ELR (cell line): ENCODE measurements at regions not wholly inside any gene's neighbourhood (a gene's known extent, or its start where the extent isn't known, plus 50 kb on each side); places are given as distances from the start of the nearest gene placed in this dataset.
"Not testable (repeated sequence)": the region's sequence is repeated elsewhere in the genome, so short reads cannot be mapped to it uniquely, and the experiment has no call there.

Experiments
- DNase-seq: peaks from one replicate; pipeline ENCODE4 v3.0.0-alpha.2; 2015; ENCODE audit warnings: low read depth

DNA sequence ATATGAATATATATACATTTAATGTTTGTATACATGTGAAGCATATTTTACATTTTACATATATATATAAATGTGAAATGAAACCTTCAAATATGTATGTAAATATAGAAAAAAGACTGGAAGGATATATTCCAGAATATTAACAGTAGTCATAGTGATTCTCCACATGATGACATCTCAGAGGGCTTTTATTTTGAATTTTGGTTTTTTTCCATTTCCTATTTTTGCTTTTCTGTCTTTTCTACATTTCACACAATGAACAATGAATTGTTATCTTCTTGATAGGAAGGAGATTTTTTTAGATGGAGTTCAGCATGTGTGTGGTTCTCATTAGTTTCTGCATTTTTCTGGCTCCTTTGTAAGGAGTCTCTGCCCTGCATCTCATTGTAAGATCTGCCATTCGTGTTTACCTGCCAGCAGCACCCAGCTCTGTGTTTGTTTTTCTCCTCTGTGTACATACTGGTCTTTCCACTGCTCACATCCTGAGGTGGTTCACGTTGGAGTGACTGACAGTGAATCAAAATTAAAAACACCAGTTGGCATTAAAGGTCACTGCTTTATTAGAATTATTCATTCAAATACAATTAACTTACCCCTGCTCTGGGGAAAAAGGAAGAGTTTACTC is 425.3 kb upstream of the MDFIC2 start:
- DNase-seq = no peak

DNA sequence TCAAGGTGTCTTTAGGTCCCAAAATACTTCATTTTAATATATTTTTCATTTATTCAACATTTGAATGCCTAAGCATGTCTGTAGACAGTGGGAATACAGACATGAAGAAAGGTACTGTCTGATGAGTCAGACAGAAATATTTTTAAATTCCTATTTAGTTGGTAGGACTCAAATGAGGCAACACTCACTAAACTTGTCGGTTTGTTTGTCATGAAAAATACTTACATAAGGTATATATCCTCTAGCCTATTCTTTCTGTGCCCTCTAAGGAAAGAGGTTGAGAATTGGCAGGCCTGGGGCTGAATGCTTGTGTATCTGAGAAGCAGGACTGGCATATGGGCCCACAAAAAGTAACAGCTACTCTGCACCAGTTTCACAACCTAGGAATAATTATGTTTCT is 423.6 kb upstream of the MDFIC2 start:
- DNase-seq = peak; percentile 10

GRCh38 chr3:70734756-70735155 is 422.3 kb upstream of the MDFIC2 start:
- DNase-seq = no peak

DNA sequence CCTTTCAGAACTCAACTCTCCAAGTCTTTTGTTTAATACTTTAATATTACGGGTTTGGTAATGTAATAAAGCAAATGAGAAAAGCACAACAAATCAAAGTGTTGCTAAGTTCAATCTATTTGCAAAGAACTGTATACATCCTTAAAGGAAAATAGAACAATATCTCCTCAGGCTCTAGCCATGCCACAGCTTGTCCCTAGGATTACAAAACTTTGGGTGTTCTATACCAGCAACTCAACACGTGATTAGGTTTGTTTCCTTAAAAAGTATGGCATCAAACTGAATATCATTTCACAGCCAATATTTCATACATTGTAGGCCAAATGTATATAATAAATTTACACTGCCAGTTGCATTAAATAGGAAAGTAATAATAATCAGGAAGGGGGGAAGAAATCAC is 418.6 kb upstream of the MDFIC2 start:
- DNase-seq = no peak

DNA sequence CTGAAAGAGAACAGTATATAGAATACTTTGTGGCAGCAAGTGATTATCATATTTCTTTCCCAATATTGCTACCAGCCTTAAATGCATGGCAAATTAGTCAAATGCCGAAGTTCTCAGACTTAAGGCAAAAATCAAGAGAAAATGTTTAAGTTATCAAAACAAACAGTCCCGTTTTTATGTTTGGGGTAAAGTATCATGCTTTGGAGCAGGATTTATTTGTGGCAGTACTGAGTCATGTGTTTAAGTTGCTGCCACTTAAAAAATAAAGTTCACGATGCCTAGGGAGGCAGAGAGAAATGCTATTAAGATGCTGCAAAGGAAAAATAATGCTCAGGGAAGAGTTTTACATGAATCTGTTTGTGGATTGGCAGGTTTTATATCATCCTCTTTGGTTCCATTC is 417.4 kb upstream of the MDFIC2 start:
- no peak for DNase-seq

DNA sequence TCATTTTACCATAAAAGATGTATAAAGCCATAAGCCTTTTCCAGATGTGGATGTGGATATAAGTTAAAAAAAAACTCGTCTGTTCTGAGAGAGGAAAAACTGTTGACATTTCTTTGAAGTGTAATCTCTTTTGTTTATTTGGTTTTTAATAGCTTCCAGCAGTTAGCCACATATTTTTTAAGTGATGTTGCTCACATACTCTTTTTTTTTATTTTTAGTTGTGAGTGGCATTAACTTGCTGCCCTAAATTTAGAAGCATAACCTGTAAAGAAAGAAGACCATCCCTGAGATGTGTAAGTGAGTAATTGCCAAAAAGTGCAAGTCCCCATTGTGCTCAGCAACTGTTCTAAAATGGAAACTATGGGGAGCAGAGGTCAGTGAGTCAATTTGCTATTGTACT is 415.9 kb upstream of the MDFIC2 start:
- DNase-seq = peak; percentile 10

DNA sequence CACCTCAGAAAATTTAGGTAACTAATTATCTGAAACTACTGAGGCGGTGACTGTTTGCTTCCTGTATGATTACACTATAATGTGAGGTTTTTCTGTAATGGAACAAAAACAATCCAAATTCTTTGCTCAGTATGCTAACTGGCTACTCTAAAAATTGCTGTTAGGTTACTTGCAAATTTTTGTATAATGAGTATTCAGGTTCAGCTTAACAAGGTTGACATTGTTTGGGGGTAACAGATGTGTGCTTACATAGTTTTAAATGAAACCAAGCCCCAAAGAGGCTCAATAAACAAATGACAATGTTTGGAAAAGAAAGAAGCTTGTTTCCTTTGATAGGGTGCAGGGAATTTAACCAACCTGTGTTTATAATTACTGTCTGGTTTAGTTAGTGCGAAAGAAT is 414.5 kb upstream of the MDFIC2 start:
- peak; percentile 53 for DNase-seq

DNA sequence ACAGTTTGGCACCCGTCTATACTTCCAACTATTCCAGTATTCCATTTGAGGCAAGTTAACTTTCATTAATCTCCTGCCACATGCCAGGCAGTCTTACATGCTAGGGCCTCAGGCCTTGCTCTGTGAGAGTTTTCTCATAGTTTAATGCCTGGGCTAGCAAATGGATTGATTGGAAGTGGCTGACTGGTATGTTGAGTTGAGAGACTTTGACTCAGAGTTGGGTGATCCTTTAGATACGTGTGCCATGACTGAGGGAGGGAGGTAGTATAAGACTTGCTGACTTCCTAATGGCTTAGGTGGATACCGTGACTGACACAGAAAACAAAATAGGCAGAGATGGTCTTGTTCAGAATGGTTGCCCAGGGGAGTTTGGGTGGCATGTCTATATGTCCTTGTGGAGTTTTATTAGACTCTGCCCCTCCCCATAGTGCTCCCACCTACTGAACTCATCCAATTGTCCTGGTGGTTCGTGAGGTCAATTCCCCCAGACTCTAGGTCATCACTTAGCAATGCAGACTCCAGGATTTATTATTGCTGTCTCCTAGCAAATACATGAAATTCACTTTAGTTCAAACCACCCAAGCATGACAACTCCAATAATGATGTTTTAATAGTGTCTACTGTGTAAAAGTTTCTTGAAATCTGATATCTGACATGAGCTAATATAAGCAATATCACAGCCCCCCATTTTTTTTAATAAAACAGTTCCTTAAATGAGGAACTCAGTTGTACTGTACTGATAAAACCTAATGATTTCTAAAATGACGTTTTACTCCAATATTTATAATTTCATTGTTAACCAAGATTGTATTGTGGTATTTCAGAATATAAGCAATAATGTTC is 413.9 kb upstream of the MDFIC2 start:
- no peak for DNase-seq

GRCh38 chr3:70722018-70722417 is 409.6 kb upstream of the MDFIC2 start:
- no peak for DNase-seq

- DNase-seq = peak; percentile 54
Observed at GRCh38 chr3:70716832-70717231, 404.4 kb upstream of the MDFIC2 start.

GRCh38 chr3:70712449-70713082 is 400.1 kb upstream of the MDFIC2 start:
- DNase-seq = no peak

DNA sequence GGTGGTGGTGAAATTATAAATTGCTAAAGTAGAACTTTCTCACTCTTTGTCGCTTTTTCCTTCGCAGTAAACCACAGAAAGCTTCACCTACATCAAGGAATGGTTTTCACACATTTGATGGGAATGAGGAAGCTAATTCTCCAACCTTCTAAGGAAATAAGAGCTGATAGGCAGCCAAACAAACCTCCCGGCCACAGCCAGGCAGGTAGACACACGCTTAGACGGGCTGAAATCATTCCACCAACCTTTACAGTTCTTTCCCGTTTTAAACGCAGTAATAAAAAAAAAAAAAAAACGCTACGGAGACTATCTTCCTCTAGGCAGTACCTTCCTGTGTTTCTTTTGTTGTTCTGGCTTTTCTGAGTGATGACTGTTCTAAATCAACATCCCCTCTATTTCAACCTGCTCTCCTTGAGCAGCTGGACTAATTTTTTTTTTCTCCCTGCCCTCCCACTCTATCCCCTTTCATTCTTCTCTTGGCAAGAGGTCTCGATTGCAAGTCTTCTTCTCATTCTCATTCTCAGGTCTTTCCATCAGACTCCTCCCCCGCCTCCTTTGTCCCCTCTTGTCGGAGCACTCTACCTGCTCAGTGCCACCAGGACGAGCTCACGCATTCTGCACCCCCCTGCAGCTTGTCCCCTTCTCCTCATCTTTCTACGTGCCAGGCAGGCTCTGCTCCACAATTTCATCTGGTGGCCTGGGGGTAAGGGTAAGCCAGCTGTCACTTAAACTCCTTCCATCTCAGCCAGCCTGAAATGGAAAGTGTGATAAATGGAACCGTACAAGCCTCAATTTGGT is 391.1 kb upstream of the MDFIC2 start:
- DNase-seq = no peak

DNA sequence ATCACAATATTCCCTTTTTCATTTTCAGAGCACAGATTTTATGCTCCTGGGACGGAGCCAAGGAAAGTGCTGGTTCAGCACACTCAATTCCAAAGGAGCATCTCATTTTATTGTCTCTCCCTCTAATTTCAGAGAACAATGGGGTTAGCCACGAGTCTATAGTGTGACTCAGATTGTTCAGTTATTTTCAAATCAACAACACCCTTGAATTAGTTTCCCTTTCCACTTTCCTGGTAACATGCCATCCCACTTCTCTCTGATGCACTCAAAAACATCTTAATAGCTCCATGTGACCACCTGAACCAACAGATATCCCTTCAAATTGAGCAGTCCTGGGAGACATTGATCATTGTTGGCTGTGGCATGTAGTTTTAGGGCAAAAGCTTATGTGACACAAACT is 389.7 kb upstream of the MDFIC2 start:
- peak; percentile 8 for DNase-seq

DNA sequence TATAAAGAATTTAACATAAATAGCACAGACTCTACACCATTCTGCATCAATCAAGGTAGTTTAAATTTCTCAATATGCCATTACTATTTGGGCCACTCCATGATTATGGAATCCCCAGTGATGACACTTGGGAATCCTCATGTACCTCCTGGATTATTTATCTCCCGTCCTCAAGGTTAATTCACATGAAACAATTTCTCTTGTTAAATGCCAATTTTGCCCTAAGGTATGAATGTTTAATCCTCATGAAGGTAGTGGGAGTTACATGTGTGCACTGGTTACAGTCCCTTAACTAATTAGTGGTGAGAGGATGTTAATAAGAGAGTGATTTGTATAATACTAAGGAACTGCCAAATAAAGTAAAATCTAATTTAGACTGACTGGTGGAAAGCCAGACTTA is 372.3 kb upstream of the MDFIC2 start:
- DNase-seq = no peak

DNA sequence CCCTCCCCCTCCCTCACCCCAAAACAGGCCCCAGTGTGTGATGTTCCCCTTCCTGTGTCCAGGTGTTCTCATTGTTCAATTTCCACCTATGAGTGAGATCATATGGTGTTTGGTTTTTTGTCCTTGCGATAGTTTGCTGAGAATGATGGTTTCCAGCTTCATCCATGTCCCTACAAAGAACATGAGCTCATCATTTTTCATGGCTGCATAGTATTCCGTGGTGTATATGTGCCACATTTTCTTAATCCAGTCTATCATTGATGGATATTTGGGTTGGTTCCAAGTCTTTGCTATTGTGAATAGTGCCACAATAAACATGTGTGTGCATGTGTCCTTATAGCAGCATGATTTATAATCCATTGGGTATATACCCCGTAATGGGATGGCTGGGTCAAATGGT is 363.4 kb upstream of the MDFIC2 start:
- DNase-seq = not testable (repeated sequence)

DNA sequence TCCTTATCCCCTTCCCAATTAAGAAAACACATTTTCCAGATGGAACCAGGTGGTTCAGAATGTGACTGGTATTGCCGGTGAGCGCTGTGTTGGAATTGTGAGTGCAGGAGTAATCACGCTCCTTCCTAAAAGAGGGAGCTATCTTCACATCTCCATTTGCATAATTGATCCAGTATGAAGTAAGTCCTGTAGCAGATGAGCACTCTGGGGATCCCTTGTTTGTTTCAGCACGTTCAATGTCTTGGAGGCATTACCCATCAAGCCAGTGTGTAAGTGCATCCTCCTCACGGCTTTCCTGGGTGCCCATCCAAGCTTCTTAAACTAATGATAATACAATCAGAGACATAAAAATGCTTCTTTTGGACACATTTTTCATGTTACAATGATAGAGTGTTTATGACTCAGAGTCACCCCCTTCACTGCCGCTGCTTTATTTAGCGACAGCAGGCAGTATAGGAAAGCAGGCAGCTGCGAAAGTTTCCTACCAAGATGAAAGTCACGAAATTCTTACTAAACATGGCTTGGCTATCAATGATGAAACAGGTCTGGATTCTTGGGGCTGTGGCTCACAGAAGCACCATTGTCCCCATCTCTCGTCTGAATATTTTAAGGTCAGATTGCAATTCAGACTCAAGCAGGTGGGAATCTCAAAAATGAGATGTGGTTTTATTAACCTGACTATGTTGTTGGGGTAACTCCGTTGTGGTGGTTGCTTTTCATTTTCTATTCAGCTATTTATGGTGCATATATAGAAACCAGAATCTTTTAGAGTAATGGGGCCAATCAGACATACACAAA is 346.3 kb upstream of the MDFIC2 start:
- no peak for DNase-seq

GRCh38 chr3:70657454-70657853 is 345.0 kb upstream of the MDFIC2 start:
- DNase-seq = no peak

DNA sequence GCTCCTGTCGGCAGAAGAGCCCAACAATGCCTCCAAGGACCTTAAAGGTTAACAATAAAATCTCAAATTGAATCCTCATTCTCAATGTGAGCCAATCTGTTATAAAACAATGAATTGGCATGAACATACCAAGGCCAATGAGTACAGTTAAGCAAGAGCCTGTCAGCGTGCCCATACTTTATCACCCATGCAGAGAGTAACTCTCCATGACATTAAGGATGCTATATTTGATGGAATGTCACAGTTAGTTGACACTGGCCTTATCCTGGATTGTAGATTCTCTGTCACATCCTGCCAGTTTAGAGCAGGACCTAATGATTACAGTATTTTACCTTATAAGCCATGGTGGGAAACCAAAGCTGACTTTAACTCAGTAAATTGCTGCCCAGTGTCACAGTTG is 335.4 kb upstream of the MDFIC2 start:
- no peak for DNase-seq

GRCh38 chr3:70647094-70647493 is 334.7 kb upstream of the MDFIC2 start:
- DNase-seq = no peak

DNA sequence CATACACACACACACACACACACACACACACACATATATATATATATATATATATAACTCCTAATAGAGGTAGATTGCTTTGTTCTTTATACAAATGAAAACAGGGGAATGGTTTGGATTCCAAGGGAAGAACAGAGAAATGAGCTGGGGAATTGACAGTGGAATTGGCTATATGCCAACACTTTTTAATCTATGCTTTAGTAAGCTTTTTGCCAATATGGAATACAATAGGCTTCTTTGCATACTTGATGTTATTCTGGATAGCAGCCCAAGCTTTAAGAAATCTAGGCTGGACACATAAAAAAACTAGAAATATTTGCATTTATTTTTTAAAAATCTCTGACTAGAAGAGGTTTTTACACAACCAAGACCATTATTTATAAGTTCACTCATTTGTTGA is 334.2 kb upstream of the MDFIC2 start:
- DNase-seq = no peak

GRCh38 chr3:70640481-70640880 is 328.0 kb upstream of the MDFIC2 start:
- no peak for DNase-seq

GRCh38 chr3:70635301-70635700 is 322.9 kb upstream of the MDFIC2 start:
- DNase-seq = no peak
